Ovary (tissue), 3 donors: ENCODE measurements at regions not wholly inside any gene's neighbourhood (a gene's known extent, or its start where the extent isn't known, plus 50 kb on each side); places are given as distances from the start of the nearest gene placed in this dataset.

Source experiments
- CTCF ChIP-seq, 3 donors: fragments of 450-650 bp in 2 of 3; fragments of 200-600 bp in 1 of 3; IDR thresholded peaks; one replicate each; pipeline versions ENCODE4 v1.5.1 to v1.8.0; 2016 to 2022; ENCODE audit warnings: antibody characterized with exemption in 3 of 3, mild to moderate bottlenecking in 1 of 3
- POLR2A ChIP-seq: fragments of 450-650 bp; IDR thresholded peaks from one replicate; pipeline ENCODE4 v1.6.1; 2017; ENCODE audit warnings: antibody characterized with exemption, mild to moderate bottlenecking, moderate library complexity
- donor health status: DM: no; HTN: no; CAD: no.

GRCh38 chr4:124535003-124535402 lies 177.5 kb downstream of the ANKRD50 start:
- TF ChIP-seq CTCF (IDR thresholded peaks at IDR 0.05) (no peak), POLR2A (no peak)
